NCI-H2196 treated with DMSO at 0.1 percent for 48 hours (cell line): ENCODE measurements at regions not wholly inside any gene's neighbourhood (a gene's known extent, or its start where the extent isn't known, plus 50 kb on each side); places are given as distances from the start of the nearest gene placed in this dataset.
"Not testable (repeated sequence)": the region's sequence is repeated elsewhere in the genome, so short reads cannot be mapped to it uniquely, and the experiment has no call there.

Experiments used
- DNase-seq: peaks from one replicate; lab custom pipeline; 2025; ENCODE audit not compliant: unreplicated experiment; lab: John Stamatoyannopoulos, UW

DNA sequence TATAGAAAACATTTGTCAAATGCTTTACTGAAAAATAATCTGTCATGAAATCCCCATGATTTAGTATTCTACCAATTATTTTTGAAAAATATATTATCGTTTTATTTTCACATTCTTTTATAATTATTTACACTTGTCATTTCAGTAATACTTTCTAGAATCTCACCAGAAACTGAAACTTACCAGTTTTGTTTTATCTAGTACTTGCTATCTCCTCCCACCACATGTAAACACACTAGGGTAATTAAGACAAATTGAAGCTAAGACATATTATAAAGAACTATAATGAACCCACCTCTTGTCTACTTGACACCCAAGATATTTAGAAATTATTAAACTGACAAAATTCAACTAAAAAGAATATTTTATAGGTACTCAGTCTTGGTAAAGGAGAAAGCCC, 51.5 kb upstream of the GRM3 start:
- DNase-seq, result no peak

DNA sequence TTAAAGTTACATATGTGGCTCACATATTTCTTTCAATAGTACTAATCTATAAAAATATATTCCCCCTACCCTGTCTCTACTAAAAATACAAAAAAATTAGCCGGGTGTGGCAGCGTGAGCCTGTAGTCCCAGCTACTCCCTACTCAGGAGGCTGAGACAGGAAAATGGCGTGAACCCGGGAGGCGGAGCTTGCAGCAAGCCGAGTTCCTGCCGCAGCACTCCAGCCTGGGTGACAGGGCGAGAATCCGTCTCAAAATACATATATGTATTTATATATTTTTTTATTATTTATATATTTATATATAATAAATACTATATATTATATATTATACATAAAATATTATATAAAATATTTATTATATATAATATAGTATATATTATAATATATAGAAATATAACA, 69.7 kb upstream of the GRM3 start:
- no peak for DNase-seq

GRCh38 chr7:86558680-86559501, 84.8 kb upstream of the GRM3 start:
- no peak for DNase-seq

GRCh38 chr7:86534641-86535040, 109.1 kb upstream of the GRM3 start:
- no peak for DNase-seq

DNA sequence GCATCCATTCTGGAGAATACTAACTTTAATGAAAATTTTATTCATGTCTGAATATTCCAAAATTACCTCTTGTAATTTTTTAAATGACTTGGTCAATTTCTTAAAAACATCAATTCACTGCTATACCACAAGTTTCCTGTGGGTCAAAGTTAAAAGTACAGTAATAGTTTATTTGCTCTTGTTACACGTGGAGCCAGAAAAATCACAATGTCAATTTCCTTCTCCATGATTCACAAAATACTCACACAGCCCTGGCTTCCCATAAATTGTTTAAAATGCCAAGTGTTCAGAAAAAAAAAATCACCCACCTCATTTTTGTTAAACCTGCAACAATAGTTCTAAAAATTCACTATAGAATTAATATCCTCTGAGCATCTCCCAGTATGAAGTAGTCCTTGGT, 139.5 kb upstream of the GRM3 start:
- DNase-seq, result no peak

DNA sequence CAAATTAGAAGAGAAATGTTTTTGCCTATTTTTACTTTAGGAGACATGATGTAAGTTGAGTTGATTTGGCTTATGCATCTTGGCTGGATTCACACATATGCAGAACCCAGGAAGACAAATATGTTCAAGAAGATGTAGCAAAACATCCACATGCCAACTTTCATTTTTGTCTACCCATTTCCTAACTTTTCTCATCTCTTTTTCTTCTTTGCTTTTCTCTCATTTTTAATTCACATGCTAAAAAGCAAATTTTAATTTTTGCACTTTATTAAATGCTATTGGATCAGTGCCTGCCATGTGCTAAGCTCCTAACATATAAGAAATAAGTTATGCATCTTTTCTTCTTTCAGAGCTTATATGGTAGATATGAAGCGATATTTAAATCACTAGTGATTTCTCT, 143.7 kb upstream of the GRM3 start:
- no peak for DNase-seq

- no peak for DNase-seq
Observed at GRCh38 chr7:86485827-86486226, 157.9 kb upstream of the GRM3 start.

- DNase-seq, result no peak
Observed at GRCh38 chr7:86479144-86479543, 164.6 kb upstream of the GRM3 start.

DNA sequence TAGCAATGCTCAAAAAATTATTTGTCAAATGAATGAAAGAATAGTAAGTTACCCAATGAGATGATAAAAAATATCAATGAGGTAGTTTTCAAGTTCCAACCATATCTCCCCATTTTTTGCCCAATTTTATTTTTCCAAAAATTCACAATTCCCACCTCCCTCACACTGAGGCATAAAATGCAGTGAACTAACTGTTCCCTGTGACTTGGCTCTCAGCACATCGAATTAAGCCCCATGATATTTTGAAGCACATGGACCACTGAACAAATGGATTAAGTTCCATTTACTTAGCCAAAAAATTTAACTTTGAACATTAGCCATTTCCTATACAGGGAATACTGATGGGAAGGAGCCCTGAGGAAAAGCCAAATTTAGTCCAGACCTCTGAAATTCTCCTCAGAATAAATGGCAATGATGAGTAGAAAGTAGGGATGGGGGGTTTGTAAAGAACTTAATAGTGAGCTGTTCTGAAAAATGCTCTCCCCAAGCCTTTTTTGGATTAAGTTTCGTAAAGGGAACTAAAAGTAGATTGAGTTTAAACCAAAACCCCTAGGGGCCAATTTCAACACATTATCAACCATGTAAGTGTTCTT, 166.3 kb upstream of the GRM3 start:
- DNase-seq, result no peak

- no peak for DNase-seq
Observed at GRCh38 chr7:86470763-86471162, 172.9 kb upstream of the GRM3 start.

DNA sequence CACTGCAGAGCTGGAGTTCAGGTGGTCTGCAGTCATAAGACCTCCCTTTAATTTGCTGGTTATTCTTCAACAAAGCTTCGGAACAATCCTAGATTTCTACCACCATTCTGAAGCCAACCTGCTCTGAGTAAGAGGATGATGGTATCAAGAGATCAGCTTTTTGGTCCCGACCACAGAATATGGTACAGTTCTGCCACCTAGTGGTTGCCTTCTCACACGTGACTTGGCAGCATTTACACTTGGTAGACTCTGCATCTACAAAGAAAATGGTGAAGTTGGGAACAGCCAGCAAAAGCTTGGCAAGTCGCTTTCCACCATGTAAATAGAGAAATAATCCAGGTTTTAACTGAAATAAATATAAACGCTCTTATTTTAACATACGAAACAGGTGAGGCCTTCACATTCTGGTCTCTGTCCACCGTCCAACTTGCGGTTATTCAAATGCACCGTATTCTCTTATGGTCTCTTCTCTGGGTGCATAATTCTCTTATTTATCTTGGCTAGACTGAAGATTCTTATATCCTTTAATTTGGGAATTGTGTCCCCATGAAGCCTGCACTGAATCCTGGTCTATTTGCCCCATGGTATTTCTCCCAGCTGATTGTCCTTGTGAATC, 173.9 kb upstream of the GRM3 start:
- peak; percentile 7 for DNase-seq

GRCh38 chr7:86454753-86455152, 189.0 kb upstream of the GRM3 start:
- DNase-seq, result no peak

GRCh38 chr7:86453454-86453853, 190.3 kb upstream of the GRM3 start:
- DNase-seq, result no peak

- DNase-seq, result no peak
Observed at GRCh38 chr7:86448856-86449255, 194.9 kb upstream of the GRM3 start.

DNA sequence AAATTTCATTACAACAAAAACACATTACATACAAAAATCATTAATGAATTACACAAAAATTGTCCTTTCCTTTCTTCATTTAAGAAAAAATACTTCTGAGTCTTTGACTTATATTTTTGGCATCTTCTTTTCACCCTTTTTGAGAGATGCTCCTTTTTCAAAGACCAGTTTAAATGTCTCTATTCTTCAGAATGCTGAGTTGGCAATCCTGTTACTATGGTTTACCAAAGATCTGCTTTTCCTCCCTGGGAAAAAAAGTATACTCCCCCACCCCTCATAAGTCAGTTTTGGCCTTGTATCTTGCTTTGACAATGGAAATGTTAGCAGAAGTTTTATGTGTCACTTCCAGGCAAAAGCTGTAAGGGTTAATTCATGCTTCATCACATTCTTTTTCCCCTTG, 198.4 kb upstream of the GRM3 start:
- DNase-seq, result no peak

- no peak for DNase-seq
Observed at GRCh38 chr7:86444245-86444644, 199.5 kb upstream of the GRM3 start.

DNA sequence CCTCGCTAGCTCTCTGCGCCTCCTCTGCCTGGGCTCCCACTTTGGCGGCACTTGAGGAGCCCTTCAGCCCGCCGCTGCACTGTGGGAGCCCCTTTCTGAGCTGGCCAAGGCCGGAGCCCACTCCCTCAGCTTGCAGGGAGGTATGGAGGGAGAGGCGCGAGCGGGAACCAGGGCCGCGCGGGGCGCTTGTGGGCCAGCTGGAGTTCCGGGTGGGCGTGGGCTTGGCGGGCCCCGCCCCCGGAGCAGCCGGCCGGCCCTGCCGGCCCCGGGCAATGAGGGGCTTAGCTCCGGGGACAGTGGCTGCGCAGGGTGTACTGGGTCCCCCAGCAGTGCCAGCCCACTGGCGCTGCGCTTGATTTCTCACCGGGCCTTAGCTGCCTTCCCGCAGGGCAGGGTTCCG, 203.3 kb upstream of the GRM3 start:
- not testable (repeated sequence) for DNase-seq

- no peak for DNase-seq
Observed at GRCh38 chr7:86437951-86438450, 205.7 kb upstream of the GRM3 start.

DNA sequence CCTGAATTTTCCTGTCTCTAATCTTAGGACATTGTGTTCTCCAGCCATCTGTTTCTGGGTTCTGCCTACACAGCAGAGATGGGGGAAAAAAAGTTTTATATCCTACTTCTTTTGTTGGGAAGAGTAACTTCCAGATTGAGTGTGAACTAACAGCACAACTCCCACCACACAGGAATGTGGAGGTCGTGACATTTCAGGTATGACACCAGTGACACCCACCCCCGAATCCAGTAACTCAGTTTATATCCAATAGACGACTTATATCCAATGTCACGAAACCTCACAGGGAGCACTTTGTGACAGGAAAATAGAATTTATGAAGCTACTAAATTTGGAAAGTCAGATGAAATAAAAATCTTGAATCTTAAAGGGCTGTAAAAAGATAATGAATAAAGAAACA, 211.9 kb upstream of the GRM3 start:
- no peak for DNase-seq

GRCh38 chr7:86411814-86412213, 231.9 kb upstream of the GRM3 start:
- no peak for DNase-seq

DNA sequence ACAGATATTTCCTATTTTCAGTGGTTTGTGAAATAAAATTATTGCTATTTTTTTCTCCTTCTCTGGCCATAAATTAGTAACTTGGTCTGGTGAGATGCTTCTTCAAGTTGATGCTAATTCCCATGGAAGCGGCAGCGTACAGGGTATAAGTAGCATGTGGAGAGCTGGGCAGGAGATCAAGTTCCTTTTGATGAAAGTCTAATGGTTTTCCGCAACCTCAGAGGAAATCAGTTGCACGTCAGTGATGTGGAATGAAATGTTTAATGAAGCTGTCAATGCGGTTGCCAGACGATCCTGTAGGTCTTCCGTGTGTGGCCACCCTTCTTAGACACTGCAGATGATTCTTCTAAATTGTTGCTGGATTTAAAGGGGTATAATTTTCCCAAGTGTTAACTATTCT, 236.4 kb upstream of the GRM3 start:
- DNase-seq, result no peak

- DNase-seq, result no peak
Observed at GRCh38 chr7:86391813-86392212, 251.9 kb upstream of the GRM3 start.
